Glomerular visceral epithelial cell (primary cell): ENCODE measurements at regions not wholly inside any gene's neighbourhood (a gene's known extent, or its start where the extent isn't known, plus 50 kb on each side); places are given as distances from the start of the nearest gene placed in this dataset.
"Not testable (repeated sequence)": the region's sequence is repeated elsewhere in the genome, so short reads cannot be mapped to it uniquely, and the experiment has no call there.

Experiments used
- DNase-seq: peaks from one replicate; pipeline ENCODE4 v3.0.0-alpha.2; 2016; ENCODE audit errors: extremely low spot score

GRCh38 chr10:46740368-46740767, 161.4 kb downstream of the SYT15 start:
- not testable (repeated sequence) for DNase-seq

GRCh38 chr10:46749003-46749402, 162.2 kb upstream of the PTPN20 start:
- not testable (repeated sequence) for DNase-seq

- not testable (repeated sequence) for DNase-seq
Observed at GRCh38 chr10:46749470-46749869, 161.8 kb upstream of the PTPN20 start.

GRCh38 chr10:46753763-46754162, 157.5 kb upstream of the PTPN20 start:
- not testable (repeated sequence) for DNase-seq

- not testable (repeated sequence) for DNase-seq
Observed at GRCh38 chr10:46761471-46761870, 149.8 kb upstream of the PTPN20 start.

GRCh38 chr10:46768515-46769291, 142.5 kb upstream of the PTPN20 start:
- not testable (repeated sequence) for DNase-seq

- not testable (repeated sequence) for DNase-seq
Observed at GRCh38 chr10:46773178-46773896, 137.9 kb upstream of the PTPN20 start.

- not testable (repeated sequence) for DNase-seq
Observed at GRCh38 chr10:46773897-46774236, 137.4 kb upstream of the PTPN20 start.

GRCh38 chr10:46774366-46774765, 136.9 kb upstream of the PTPN20 start:
- DNase-seq, result not testable (repeated sequence)

GRCh38 chr10:46774945-46775667, 136.1 kb upstream of the PTPN20 start:
- not testable (repeated sequence) for DNase-seq

GRCh38 chr10:46775668-46776059, 135.6 kb upstream of the PTPN20 start:
- not testable (repeated sequence) for DNase-seq

GRCh38 chr10:46779571-46779970, 131.7 kb upstream of the PTPN20 start:
- DNase-seq, result peak; percentile 77

GRCh38 chr10:46780164-46780563, 131.1 kb upstream of the PTPN20 start:
- peak; percentile 37 for DNase-seq

- not testable (repeated sequence) for DNase-seq
Observed at GRCh38 chr10:46781001-46781400, 130.2 kb upstream of the PTPN20 start.

- DNase-seq, result peak; percentile 11
Observed at GRCh38 chr10:46782001-46782874, 129.0 kb upstream of the PTPN20 start.

GRCh38 chr10:46784665-46785064, 126.6 kb upstream of the PTPN20 start:
- not testable (repeated sequence) for DNase-seq

GRCh38 chr10:46786125-46786517, 125.1 kb upstream of the PTPN20 start:
- not testable (repeated sequence) for DNase-seq

GRCh38 chr10:46786518-46787320, 124.5 kb upstream of the PTPN20 start:
- peak; percentile 71 for DNase-seq

- peak; percentile 66 for DNase-seq
Observed at GRCh38 chr10:46787321-46787615, 124.0 kb upstream of the PTPN20 start.

GRCh38 chr10:46792657-46793357, 118.4 kb upstream of the PTPN20 start:
- not testable (repeated sequence) for DNase-seq
